Esophagus squamous epithelium (tissue), 5 donors: ENCODE measurements at regions not wholly inside any gene's neighbourhood (a gene's known extent, or its start where the extent isn't known, plus 50 kb on each side); places are given as distances from the start of the nearest gene placed in this dataset.
A peak's percentile ranks its signal among the peaks of the same experiment; 100 is the strongest.

Experiments used
- DNase-seq: peaks from one replicate; lab custom pipeline; 2025; lab: John Stamatoyannopoulos, UW
- H3K27ac ChIP-seq, 4 donors: fragments of 200-600 bp; sonication (generic); one replicate each; pipeline ENCODE4 v1.5.1; 2016 to 2019; ENCODE audit warnings: mild to moderate bottlenecking in 1 of 4
- H3K27me3 ChIP-seq, 4 donors: fragments of 200-600 bp; sonication (generic); 1 replicate in 3 of 4; 2 replicates in 1 of 4; pipeline versions ENCODE4 v1.5.1 to v1.6.0; 2017 to 2021; ENCODE audit warnings: antibody characterized with exemption in 1 of 4
- H3K36me3 ChIP-seq, 3 donors: fragments of 200-600 bp; sonication (generic); one replicate each; pipeline ENCODE4 v1.5.1; 2016 to 2019
- H3K4me1 ChIP-seq, 3 donors: fragments of 200-600 bp; sonication (generic); one replicate each; pipeline ENCODE4 v1.5.1; 2017 to 2019
- H3K4me3 ChIP-seq, 4 donors: fragments of 200-600 bp; sonication (generic); 1 replicate in 3 of 4; 2 replicates in 1 of 4; pipeline ENCODE4 v1.5.1; 2016 to 2019; ENCODE audit warnings: mild to moderate bottlenecking in 2 of 4, moderate library complexity in 1 of 4
- H3K9me3 ChIP-seq, 3 donors: fragments of 200-600 bp; sonication (generic); one replicate each; pipeline ENCODE4 v1.5.1; 2016 to 2019
- CTCF ChIP-seq, 6 experiments: fragments of 450-650 bp in 4 of 6; fragments of 200-600 bp in 2 of 6; sonication (generic) in 2 of 6; IDR thresholded peaks; one replicate each; pipeline ENCODE4 v1.5.1; 2016 to 2019; ENCODE audit warnings: antibody characterized with exemption in 6 of 6, mild to moderate bottlenecking in 4 of 6, moderate library complexity in 4 of 6
- POLR2A ChIP-seq, 4 donors: fragments of 450-650 bp; IDR thresholded peaks; one replicate each; pipeline ENCODE4 v1.6.1; 2017; ENCODE audit warnings: antibody characterized with exemption in 4 of 4, mild to moderate bottlenecking in 4 of 4, moderate library complexity in 3 of 4
- WGBS, 2 donors: methylation state at CpG; one replicate each; pipeline ENCODE4 v1.1.5; 2018; 5-methylcytosine and 5-hydroxymethylcytosine counted together
- intact Hi-C: fragments of 100-400 bp; cut with DNase I; formaldehyde crosslinking; loops from one replicate; pipeline ENCODE4 v1.15.0; 2022
- donor health status: DM: yes; HTN: yes; CAD: no.

GRCh38 chr1:166471359-166471758 is 304.6 kb upstream of the FAM78B start:
- Histone ChIP-seq H3K36me3 (no peaks in the 10 kb centered on the region), H3K27me3 (peaks cover 0 to 17% (median 0%) of the 10 kb centered on the region in 4 donors), H3K4me3 (no peak overlapping the region), H3K9me3 (no peaks in the 10 kb centered on the region), H3K27ac (no peak overlapping the region), H3K4me1 (no peaks in the 10 kb centered on the region)
- intact Hi-C loops: loop anchor here (10.0 kb wide), 1 partner anchor 547 kb away; no protein-coding TSS in a partner anchor
- no peak for DNase-seq
- WGBS, 2 donors: 56 to 68% methylated on average over 9 of the region's 9 CpGs
- no peak for TF ChIP-seq CTCF (IDR thresholded peaks at IDR 0.05)
- no peak for TF ChIP-seq POLR2A (IDR thresholded peaks at IDR 0.05)

- Histone ChIP-seq H3K4me1 (no peaks in the 10 kb centered on the region), H3K4me3 (no peak overlapping the region), H3K27me3 (peaks cover 0 to 3% (median 0%) of the 10 kb centered on the region in 4 donors), H3K36me3 (no peaks in the 10 kb centered on the region), H3K27ac (no peak overlapping the region), H3K9me3 (no peaks in the 10 kb centered on the region)
- intact Hi-C loops: loop anchor here (10.0 kb wide), 1 partner anchor 554 kb away; no protein-coding TSS in a partner anchor
- no peak for DNase-seq
- 46 to 47% methylated on average over 2 of the region's 2 CpGs for WGBS, 2 donors
- TF ChIP-seq POLR2A (IDR thresholded peaks at IDR 0.05): no peak
- peak; percentile 45 to 73 (median 70) for TF ChIP-seq CTCF (IDR thresholded peaks at IDR 0.05)
These were observed 312.3 kb upstream of the FAM78B start for GRCh38 chr1:166479052-166479631.

DNA sequence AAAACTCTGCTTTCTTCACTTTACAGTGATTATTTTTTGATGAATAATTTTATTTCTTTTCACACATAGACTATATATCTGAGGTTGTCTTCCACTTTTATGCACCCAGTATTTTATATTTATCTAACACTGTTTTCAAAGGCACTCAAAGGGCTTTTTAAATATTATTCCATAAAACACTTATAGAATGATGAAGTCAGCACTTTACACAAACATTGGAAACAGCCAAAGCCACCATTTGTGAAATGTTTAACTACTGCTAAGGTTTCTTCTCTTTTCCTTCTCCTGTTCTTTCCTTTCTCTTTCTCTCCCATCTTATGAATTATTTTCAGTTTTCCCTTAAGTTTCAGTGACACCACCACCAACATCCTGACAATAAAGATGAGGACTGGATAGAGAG is 317.7 kb upstream of the FAM78B start:
- intact Hi-C loops: no loop called here
- H3K36me3 ChIP-seq: no peaks in the 10 kb centered on the region
- no peaks in the 10 kb centered on the region for H3K9me3 ChIP-seq
- H3K27me3 ChIP-seq: no peaks in the 10 kb centered on the region
- DNase-seq: no peak
- H3K4me1 ChIP-seq: peaks cover 0 to 5% (median 0%) of the 10 kb centered on the region in 3 donors
- no peak for TF ChIP-seq POLR2A (IDR thresholded peaks at IDR 0.05)
- TF ChIP-seq CTCF (IDR thresholded peaks at IDR 0.05): no peak
- no peak overlapping the region for H3K4me3 ChIP-seq
- H3K27ac ChIP-seq: peak overlapping the region in 2 of 4 donors; percentile 49 to 59

GRCh38 chr1:166484871-166485270 is 318.1 kb upstream of the FAM78B start:
- no peak for DNase-seq
- H3K27me3 ChIP-seq: no peaks in the 10 kb centered on the region
- no peak overlapping the region for H3K4me3 ChIP-seq
- peaks cover 0 to 8% (median 0%) of the 10 kb centered on the region in 3 donors for H3K4me1 ChIP-seq
- no peak for TF ChIP-seq POLR2A (IDR thresholded peaks at IDR 0.05)
- TF ChIP-seq CTCF (IDR thresholded peaks at IDR 0.05): no peak
- intact Hi-C loops: no loop called here
- H3K27ac ChIP-seq: peak overlapping the region in 2 of 4 donors; percentile 49 to 59
- WGBS, 2 donors: 55 to 63% methylated on average over 6 of the region's 6 CpGs
- no peaks in the 10 kb centered on the region for H3K9me3 ChIP-seq
- no peaks in the 10 kb centered on the region for H3K36me3 ChIP-seq

- no peaks in the 10 kb centered on the region for H3K27me3 ChIP-seq
- H3K4me1 ChIP-seq: peaks cover 0 to 15% (median 0%) of the 10 kb centered on the region in 3 donors
- no peaks in the 10 kb centered on the region for H3K9me3 ChIP-seq
- no peak overlapping the region for H3K4me3 ChIP-seq
- intact Hi-C loops: no loop called here
- no peak for TF ChIP-seq POLR2A (IDR thresholded peaks at IDR 0.05)
- TF ChIP-seq CTCF (IDR thresholded peaks at IDR 0.05): no peak
- H3K27ac ChIP-seq: no peak overlapping the region
- 73 to 100% methylated on average over 1 of the region's 1 CpG for WGBS, 2 donors
- DNase-seq: no peak
- H3K36me3 ChIP-seq: no peaks in the 10 kb centered on the region
These were observed 318.8 kb upstream of the FAM78B start for GRCh38 chr1:166485620-166486019.
